Putamen (tissue), 1 donor: ENCODE measurements at regions not wholly inside any gene's neighbourhood (a gene's known extent, or its start where the extent isn't known, plus 50 kb on each side); places are given as distances from the start of the nearest gene placed in this dataset.
"Not testable (repeated sequence)": the region's sequence is repeated elsewhere in the genome, so short reads cannot be mapped to it uniquely, and the experiment has no call there.

Source experiments
- DNase-seq: peaks from one replicate; pipeline ENCODE4 v3.0.0-alpha.2; 2016; ENCODE audit warnings: low spot score

DNA sequence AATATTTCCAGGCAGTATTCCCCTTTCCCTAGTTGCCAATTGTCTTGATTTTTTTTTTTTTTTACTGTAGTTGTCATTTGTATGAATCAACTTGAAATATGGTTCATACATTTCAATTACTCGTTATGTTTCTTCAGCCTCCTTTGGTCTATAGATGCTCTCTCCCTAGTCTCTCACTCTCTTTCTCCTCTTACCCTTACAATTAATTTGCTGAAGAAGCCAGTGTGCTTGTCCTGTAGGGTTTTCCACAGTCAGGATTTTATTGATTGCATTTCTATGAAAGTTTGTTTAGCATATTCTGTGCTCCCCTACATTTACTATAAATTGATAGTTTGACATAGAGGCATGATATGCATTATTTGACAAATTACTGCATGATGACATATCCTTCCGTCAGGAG lies 112.0 kb upstream of the PRKCQ start:
- no peak for DNase-seq

DNA sequence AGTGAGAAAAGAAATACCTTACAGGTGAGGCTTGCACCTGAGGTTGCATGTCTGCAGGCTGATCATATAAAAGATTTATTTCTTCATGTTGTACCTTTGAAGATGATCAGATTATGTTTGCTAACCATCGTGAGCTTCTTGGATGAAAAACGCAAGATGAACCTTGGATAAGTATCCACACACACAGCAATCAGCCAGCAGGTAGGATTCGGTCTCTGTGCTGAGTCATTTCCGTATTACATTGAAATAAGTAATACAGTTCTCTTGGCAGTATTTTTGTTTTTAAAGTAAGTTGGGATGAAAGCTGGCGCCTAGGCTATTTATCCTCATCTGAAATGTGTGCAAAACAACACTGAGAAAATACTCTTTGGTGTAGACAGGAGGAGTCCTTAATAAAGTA lies 109.0 kb upstream of the PRKCQ start:
- no peak for DNase-seq

DNA sequence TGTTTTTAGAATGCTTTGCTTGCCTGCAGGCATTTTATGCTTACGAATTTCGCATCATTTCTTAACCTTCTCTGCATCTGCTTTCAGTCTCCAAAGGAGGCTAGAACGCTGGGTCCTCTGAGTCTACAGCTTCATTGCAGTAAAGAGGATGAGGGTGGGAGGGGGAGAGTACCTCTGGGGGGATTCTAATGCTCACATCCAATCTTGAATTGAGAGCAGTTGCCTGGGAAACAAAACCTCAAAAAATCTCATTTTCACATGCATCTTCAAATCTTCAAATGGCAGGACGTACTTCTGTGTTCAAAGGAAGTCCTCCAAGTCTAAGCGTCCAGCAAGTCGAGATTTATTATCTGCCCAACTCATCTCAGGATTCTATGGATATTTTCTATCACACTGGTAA lies 100.7 kb upstream of the PRKCQ start:
- DNase-seq = no peak

DNA sequence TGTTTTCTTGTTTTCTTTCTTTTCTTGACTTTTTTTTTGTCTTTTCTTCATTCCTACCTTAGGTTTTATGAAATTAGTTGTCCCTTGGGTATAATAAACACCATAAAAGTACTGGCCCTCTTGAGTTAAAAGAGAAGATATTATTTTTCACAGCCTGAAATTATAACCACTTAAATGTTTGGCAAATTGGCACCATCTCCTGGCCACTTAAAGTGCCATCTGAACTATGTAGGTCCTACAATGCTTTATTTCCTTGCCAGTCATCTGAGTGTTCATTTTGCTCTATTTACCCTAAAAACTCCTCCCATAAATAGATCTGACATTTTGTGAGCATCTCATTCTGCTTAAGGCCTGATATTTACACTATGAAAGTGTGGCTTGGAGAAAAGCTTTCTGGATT lies 98.9 kb upstream of the PRKCQ start:
- no peak for DNase-seq

DNA sequence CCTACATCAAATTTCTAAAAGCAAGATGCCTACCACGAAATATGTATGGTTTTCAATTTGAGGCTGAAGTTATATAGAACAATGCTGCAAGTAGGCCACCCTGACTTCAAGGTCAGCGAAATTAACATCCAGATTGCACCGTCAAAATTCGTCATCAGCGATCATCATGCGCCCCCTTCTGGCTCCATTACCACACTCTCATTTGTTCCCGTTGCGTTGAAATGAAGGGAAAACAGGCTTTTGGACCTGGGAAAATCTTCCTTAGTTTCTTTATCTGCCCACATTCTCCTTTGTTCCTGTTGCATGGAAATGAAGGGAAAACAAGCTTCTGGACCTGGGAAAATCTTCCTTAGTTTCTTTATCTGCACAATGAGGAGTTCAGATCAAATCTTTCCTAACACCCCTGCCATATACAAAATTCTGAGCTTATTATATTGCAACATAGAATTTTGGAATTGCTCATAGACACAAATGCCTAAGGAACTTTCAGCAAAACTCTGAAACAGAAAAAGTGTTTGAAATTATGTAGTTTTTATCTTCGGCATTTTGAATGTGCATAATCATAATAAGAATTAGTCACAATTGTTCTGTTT lies 98.2 kb upstream of the PRKCQ start:
- DNase-seq = peak; percentile 44

DNA sequence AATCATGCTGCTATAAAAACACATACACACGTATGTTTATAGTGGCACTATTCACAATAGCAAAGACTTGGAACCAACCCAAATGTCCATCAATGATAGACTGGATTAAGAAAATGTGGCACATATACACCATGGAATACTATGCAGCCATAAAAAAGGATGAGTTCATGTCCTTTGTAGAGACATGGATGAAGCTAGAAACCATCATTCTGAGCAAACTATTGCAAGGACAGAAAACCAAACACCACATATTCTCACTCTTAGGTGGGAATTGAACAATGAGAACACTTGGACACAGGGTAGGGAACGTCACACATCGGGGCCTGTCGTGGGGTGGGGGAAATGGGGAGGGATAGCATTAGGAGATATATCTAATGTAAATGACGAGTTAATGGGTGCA lies 97.1 kb upstream of the PRKCQ start:
- DNase-seq = not testable (repeated sequence)

DNA sequence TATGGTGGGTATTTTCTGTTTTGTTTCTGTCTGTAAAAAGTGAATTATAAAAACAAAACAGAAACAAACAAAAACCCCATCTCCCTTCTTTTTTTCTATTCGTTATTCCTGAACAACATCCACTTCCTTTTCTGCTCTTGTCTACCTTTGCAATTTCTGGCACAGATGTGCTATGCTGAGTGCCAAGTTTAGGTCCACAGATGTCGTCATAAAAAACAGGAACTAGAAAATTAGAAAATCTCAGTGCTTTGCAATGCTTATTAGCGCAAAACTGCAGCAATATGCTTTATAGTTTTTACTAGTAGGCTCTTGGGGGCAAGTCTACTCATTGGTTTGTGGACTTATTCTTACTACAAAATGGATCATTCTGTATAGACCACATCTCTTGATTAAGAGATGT lies 94.2 kb upstream of the PRKCQ start:
- no peak for DNase-seq

DNA sequence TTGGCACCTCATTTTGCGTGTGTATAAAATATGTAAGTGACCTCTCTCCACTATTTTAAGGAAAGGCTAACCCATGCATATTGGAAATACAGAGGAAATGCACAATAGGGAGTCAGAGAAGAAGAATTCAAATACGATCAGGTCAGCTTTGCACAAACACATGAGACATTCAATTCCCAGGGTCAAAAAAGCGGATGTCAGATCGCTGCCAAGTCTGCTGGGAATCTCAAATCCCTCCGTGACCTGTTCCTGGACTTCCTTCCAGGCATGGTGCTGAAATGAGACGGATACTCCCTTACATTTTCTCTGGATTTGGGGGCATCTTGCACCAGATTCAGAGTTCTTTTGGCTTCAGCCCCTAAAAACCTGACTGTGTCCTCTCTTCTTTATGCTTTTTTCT lies 91.9 kb upstream of the PRKCQ start:
- DNase-seq = no peak

DNA sequence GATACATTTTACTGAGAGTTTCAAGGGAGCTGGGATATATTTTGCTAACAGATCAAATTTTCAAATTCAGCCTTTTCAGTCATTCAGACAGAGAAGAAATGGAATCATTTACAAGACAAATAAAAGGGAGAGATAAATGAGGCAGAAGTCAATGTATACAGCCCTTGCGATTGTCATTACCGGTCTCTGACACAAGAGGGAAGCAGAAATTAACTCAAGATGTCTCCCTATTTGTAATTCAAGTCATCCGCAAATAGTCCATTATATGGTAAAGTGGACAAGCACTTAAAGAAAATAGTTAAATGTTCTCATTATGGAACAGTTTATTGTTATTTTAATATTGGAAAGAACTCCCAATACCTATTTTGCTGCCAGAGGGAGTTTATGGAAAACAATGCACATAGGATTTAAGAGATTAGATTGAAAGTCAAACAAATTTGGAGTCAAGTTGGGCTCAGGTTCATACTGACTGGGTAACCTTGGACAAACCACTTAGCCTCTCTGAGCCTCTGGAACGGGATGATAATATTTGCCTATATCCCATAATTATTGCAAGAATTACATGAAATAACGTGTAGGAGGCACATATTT lies 89.3 kb upstream of the PRKCQ start:
- DNase-seq = peak; percentile 72

DNA sequence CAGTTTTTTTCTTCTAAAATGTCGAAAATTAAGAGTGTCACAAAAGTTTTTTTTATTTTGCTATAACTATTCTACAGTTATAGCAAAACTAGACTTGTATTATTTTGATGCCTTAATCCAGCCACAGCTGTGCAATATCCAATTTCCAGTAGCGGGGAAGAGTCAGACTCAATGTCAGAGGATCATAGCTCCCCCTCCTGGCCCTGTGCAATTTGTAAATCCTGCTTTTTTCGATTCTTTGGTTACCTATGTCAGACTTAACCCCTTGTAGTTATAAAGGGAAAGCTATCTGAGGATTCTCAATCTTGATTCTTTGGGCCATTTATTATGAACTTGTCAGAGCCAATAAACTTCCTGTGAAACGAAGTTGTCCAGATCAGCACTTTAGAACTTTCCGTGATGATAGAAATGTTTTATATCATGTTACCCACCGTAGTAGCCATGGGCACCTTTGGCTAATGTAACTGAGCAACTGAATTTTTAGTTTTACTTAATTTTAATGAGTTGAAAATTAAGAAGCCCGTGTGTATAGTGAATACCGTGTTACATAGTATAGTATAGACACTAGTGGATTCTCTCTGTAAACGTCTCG lies 87.7 kb upstream of the PRKCQ start:
- DNase-seq = peak; percentile 57

DNA sequence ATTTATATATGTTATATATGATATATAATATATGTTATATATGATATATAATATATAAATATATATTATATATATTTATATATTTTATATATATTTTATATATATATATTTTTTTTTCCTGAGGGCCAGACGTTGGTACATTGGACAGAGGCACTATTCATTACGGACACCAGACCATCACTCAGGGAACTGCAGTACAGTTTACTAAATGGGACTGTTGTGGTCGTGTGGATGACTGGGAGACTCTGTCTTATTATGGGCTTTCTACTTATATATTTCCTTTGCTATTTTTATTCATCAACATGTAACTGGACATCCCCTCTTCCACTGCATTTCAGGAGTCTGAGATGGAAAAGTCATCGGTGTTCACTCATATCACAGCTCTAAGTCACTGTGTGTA lies 87.1 kb upstream of the PRKCQ start:
- DNase-seq = no peak

DNA sequence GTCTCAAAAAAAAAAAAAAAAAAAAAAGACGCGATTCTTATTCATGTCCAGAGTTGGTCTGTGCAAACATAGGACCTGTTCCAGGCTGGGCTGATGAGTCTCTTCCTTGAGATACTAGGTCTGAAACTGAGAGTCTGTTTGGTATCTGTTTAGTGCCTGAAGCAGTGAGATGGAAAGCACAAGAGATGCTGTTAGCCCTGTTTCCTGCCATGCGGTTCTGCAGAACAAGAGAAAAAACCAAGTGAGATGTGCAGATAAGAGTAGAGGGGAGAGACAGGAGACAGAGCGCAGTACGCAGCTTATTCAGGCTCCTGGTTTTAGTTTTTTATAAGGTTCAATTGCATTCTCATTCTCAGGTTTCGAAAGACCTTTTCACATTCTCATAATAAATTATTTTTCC lies 85.8 kb upstream of the PRKCQ start:
- DNase-seq = no peak

DNA sequence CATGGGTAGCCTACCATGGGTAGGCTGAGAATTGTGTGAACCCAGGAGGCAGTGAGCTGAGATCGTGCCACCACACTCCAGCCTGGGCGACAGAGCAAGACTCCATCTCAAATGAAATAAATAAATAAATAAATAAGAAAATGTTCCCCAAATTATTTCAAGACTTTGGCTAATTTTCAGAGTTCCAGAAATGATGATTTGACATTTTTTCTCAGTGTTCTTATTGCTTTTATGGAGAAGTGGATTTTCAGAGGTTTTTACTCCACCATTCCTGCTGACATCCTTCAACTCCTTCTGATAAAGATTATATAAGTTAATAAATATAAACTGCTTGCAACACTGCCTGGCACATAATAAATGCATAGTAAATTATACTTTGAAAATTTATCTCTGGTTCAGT lies 80.4 kb upstream of the PRKCQ start:
- no peak for DNase-seq

DNA sequence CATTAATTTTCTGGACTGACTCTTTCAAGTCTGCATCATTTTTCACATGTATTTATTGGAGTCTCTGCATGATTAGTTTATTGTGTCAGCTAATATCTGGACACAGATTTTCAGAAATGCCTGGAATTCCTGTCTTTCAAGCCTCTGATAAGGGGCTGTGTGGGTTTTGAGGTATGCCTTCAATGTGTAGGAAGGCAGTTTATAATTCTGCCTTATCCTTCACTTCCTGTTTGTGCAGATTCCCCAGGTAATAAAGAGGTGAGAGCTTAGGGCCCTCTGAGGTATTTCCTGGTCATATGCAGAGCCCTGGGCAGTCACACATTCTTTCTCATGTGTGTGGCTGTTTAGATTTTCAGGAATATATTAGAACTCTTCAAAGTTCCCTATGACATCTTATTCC lies 79.4 kb upstream of the PRKCQ start:
- no peak for DNase-seq

DNA sequence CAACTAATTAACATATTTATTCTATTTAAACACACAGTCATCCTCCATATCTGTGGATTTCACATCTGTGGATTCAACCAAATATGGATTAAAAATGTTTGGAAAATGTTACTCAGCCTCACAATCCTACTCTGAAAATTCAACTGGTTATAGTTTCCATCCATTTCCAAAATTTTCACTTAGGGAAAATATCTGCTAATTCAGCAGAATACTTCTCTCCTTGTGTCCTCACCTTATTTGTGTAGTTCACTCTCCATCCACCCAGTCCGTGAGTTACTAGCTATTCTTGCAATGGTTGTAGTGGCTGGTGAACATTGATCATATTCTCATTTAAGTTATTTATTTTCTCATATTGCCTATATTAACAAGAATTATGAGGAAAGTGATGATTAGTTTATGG lies 77.6 kb upstream of the PRKCQ start:
- no peak for DNase-seq

DNA sequence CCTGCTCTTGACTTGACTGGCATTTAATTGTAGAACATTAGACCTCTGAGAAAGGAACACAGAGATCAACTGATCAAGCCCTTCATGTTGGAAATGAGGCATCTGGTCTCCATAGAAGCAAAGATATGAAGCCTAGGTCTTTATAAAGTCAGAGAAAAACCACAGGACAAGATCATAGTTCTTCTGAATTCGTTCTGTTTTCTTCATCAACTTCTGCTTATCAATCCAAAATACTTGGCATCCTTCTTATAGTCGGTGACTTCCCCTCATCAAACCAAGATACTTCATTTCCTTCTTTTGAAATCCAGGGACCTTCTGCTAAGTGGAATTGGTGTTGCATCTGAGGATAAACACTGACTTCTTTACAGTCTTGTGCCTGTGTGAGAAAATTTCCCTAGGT lies 77.1 kb upstream of the PRKCQ start:
- DNase-seq = no peak

DNA sequence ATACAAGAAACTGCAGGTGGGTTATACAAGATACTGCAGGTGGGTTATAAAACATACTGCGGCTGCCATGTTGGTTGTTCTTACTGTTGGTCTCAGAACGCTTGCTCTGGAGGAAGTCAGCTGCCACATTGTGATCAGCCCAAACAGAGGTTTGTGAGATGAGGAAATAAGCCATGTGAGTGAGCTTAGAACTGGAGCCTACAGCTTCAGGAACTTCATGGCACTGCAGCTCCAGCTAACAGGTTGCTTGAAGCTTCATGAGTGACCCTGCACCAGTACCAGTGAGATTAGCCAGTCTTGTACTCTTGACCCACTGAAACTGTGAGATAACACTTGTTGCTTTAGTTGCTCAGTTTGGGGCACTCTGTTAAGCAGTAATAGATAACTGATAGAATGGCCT lies 74.5 kb upstream of the PRKCQ start:
- DNase-seq = no peak

DNA sequence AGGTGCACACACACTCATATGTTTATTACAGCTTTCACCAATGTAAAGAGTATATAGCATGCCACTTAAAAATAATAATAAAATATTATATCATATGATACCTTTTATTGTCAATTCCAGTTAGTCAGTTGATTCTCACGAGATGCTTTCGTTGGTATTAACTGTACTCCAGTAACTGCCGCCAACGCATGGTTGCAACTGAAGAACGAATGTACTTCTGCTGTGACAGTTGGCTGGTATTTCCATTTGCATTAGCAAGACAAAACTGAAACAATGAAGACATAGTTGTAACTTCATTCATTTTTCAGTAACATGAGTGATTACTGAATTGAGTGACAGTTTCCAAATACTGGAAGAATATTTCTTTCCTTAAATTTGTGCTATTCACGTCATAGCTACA lies 70.5 kb upstream of the PRKCQ start:
- DNase-seq = no peak

DNA sequence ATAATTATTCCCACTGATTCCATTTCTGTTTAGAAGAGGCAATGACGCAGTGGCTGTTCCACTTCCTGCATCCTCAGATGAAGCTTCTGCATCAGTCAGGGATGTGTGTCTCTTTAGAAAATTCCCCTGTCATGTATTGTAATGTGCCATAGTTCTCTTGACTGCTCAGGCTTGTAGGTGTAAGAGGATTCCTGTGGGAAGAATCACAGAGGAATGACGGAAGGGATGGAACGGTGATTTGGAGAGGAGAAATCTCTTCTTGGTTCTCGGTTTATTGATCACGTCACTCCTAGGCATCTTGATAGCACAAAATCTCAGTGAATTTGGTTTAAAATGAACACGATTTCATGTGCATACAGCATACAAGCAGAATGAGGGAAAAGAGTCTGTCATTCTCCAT lies 69.8 kb upstream of the PRKCQ start:
- peak; percentile 22 for DNase-seq

DNA sequence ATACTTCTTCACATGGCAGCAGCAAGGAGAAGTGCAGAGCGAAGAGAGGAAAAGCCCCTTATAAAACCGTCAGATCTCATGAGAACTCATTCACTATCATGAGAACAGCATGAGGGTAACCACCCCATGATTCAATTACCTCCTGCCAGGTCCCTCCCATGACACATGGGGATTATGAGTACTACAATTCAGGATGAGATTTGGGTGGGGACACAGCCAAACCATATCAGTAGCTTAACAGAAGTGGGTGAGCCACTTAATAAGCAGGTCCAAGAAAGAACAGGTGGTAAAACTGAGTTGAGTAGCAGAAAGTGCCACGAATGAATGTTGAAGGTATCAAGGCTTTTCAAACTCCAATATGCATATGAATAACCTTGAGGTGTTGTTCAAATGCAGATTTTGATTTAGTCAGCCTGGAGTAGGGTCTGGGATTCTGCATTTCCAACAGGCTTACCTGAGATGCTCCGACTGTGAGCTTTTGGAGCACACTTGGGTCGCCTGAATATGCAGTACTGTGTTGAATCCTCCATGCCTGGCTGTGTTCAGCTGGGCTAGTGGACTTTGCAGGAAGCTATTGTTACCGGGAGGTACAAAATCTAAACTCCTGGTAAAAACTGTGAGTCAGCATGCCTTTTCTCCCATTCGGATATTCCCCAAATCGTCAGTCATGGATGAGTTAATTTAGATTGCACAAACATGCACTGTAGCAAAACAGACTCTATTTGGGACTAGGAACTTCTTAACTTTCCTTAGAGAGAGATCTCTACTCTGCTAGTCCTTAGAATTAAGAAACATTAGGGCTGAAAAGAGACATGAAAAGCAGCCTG lies 69.0 kb upstream of the PRKCQ start:
- no peak for DNase-seq

DNA sequence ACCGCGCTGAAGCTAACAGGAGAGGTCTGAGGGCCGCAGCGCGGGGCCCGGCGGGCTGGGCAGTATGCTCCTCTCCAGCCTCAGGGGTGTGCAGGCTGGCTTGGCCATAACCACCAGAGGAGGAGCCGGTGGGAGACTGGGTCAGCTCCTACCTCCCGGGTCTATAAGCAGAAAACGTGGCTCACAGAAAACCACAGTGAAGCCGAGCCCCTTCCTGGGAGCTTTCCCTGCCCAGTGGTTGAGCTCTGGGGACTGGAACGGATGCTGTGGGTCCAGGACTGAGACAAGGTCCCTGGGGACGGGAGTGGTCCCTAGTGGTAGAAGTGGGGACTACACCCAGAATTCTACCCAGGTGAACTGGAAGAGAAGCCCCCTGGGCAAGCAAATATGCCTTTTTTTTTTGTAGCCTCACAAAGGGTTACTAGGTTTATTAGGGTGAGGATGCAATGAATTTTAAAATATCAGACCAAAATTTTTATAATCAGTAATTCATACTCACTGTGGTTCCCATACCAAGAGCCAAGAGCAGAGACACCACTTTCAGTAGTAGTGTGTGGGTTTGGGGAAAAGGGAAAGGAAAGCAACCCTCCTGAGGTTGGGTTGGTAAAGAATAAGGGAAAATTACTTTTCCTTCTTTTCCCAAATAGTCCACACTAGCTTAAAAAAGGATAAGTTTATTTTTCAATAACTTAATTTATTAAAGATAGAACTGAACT lies 67.9 kb upstream of the PRKCQ start:
- peak; percentile 74 for DNase-seq

DNA sequence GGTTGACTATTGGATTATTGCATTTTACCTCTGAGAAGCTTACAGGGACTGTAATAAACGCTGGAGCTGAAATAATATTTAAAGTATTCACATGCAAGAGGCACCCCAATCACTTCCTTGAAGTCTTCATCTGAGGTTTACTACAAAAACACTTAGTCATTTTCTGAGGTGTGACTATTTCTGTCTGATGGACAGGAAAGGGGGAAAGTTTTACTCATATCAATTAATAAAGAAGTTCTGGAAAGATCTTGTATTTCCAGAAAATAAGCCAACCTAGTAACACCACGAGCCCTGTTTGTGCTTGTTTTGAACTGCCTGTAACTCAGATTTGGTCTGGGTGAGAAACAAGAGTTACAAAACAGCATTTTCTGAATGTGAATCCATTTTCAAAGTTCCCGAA lies 63.9 kb upstream of the PRKCQ start:
- no peak for DNase-seq

DNA sequence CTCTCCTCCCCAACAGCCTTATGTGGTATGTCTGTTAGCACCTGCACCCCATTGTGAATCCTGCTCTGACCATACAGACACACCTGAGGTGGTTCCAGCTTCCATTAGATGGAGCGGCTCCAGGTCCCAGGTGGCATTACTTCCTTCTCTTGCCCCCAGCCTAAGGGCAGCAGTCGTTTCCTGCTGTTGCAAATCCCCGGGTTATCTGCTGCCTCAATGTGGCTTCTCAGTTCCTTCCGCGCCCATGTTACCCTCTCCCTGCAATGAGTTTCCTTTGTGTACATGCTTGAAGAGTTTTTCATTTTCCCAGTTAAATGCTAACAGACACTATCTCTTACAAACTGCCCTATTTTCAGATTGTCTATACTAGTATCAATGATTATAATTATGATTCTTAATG lies 62.8 kb upstream of the PRKCQ start:
- no peak for DNase-seq
